ENCODE measurements at regions not wholly inside any gene's neighbourhood (a gene's known extent, or its start where the extent isn't known, plus 50 kb on each side); places are given as distances from the start of the nearest gene placed in this dataset.

- TF ChIP-seq CTCF (IDR thresholded peaks at IDR 0.05; ENCODE audit: low read length) = no peak
- TF ChIP-seq EZH2phosphoT487 (IDR thresholded peaks at IDR 0.05; ENCODE audit: low read length) = no peak
These were observed 797.4 kb downstream of the SUCLG1 start for GRCh38 chr2:83661711-83662110.
